NCI-H146 (cell line): ENCODE measurements at regions not wholly inside any gene's neighbourhood (a gene's known extent, or its start where the extent isn't known, plus 50 kb on each side); places are given as distances from the start of the nearest gene placed in this dataset.
"Not testable (repeated sequence)": the region's sequence is repeated elsewhere in the genome, so short reads cannot be mapped to it uniquely, and the experiment has no call there.

Experiments
- DNase-seq: peaks from one replicate; lab custom pipeline; 2025; lab: John Stamatoyannopoulos, UW

GRCh38 chr20:24418731-24419130, 50.7 kb upstream of the SYNDIG1 start:
- DNase-seq: no peak

DNA sequence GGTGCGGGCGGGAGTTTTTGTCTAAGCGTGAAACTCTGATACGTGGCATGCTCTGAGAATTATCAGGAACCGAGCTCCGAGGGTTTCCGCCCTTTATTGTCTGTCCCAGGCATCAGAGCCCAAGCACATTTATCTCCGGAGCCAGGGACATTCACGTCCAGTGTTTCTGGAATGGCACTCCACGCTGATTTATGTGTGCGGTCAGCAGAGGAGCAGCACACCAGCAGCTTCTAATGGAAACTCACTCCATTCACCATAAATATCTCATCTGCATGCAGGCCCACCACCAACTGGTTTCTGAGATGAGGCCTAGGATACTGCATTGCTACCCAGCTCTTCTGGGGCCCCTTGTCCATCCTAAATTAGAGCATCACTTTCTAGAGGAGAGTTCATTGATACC, 51.9 kb upstream of the SYNDIG1 start:
- DNase-seq: no peak

DNA sequence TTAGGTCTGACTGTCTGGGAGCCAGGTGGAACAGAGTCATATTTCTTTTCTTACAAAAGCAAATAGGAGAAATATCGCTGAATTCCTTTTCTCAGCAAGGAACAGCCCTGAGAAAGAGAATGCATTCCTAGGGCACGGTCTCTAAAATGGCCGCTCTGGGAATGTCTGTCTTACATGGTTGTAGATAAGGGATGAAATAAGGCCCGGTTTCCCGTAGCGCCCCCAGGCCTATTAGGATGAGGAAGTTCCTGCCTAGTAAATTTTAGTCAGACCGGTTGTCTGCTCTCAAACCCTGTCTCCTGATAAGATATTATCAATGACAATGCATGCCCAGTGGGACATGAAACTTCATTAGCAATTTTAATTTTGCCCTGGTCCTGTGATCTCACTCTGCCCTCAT, 54.0 kb upstream of the SYNDIG1 start:
- DNase-seq: not testable (repeated sequence)

- DNase-seq: no peak
Measured at GRCh38 chr20:24411834-24412216, 57.6 kb upstream of the SYNDIG1 start.

- no peak for DNase-seq
Measured at GRCh38 chr20:24411003-24411833, 58.2 kb upstream of the SYNDIG1 start.

GRCh38 chr20:24407151-24407550, 62.3 kb upstream of the SYNDIG1 start:
- no peak for DNase-seq

- DNase-seq: no peak
Measured at GRCh38 chr20:24406750-24407149, 62.7 kb upstream of the SYNDIG1 start.

DNA sequence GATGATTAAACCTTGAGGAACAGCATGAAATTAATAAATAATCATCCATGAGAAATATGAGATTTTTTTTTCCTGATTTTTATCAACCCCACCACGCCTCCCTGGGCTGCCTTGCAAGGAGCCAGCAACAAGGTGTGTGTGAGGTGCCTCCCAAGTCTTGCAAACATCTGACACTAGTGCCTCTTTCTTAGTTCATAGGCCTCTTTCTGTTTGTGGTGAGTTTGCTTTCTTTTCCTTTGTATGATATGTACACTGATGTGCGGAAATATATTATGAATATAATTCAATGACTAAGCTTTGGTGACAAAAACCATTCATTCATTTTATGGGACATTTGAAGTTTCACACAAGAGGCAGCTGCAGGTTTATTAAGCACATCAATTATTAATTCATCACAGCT, 63.2 kb upstream of the SYNDIG1 start:
- DNase-seq: no peak

GRCh38 chr20:24405810-24406209, 63.6 kb upstream of the SYNDIG1 start:
- DNase-seq: no peak

DNA sequence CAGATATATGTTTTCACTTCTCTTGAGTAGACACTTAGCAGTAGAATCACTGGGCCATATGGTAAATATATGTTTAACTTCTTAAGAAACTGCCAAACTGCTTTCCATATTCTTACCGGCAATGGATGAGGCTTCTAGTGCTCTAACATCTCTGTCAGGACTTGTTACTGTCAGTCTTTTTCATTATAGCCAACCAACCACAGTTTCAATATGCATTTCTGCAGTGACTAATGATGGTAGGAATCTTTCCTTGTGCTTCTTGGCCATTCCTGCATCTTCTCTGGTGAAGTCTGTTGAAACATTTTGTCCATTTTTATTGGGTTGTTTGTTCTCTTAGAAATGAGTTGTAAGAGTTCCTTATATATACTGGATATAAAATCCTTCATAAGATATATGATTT, 66.0 kb upstream of the SYNDIG1 start:
- DNase-seq: no peak

DNA sequence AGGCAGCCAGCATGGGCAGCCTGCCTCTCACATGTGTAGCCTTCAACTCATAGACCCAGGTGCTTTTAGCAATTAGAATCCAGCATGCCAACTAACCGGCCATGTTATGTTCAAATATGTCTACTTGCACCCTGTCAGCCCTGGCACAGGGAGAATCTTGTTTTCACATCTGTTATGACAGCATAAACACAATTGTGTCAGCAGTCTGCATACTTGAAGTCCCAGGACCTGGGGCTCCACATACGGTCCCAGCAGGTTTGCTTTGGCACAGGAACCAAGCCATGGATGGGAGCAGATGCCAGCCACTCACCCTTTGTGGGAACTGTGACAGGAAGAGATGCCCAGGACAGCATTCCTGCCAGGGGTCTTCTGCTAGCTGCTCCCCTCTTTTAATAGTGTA, 67.2 kb upstream of the SYNDIG1 start:
- DNase-seq: no peak

- no peak for DNase-seq
Measured at GRCh38 chr20:24395151-24395550, 74.3 kb upstream of the SYNDIG1 start.

- no peak for DNase-seq
Measured at GRCh38 chr20:24393903-24394302, 75.5 kb upstream of the SYNDIG1 start.

- DNase-seq: no peak
Measured at GRCh38 chr20:24392612-24393011, 76.8 kb upstream of the SYNDIG1 start.

- DNase-seq: no peak
Measured at GRCh38 chr20:24389686-24390085, 79.7 kb upstream of the SYNDIG1 start.

- DNase-seq: no peak
Measured at GRCh38 chr20:24388828-24389380, 80.5 kb upstream of the SYNDIG1 start.

DNA sequence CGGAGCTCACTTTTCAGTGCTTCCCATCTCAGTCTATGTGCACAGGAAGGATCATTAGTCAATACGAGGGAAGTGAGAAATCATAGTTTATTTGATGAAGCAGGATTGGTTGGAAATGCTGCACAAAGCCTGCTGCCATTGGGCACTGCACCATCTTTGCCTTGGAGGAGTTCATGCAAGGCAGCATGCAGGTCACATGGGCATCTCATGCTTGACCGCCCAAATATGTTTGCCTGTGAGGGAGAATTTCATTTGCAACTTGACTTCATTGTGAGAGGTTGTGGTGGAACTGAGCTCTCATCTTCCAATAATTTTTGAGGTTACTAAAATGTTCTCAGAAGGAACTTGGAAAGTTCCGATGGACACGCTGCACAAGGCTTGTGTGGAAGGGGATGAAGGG, 83.9 kb upstream of the SYNDIG1 start:
- no peak for DNase-seq

GRCh38 chr20:24384865-24385264, 84.6 kb upstream of the SYNDIG1 start:
- DNase-seq: no peak

DNA sequence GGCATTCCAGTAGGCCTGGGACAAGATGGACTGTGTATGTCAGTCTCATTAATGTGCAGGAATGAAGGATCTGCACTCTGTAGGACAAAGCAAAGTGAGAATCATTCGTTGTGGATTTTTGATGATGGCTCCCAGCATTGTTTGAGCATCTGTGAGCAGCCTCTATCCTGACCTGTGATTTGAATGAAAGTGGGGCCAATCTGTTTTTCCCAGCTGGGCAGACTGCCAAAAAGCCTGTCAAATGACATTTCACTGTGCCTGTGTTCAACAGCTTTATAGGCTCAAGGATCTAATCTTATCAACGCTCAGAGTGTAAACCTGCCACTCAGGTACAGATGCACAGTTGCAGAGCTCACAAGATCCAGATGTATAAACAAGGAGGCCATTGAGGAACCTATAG, 86.7 kb upstream of the SYNDIG1 start:
- DNase-seq: no peak

DNA sequence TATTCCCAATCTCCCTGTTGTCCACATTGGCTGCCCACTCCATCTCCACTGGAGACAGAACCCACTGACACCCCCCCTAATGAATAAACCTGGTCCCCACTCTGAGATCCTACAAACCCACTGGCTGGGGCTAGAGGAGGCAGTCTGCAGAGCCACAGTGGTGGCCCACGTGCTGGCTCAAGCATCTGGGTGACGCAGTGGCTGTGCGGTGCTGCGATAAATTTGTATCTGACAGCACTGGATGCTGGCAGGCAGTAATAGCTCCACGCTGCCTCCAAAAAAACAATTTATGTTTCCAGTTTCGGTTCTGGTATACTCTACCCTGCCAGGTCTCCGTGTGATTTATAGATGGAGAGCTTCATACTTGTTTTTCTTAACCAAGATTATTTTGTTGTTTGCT, 87.1 kb upstream of the SYNDIG1 start:
- DNase-seq: no peak

DNA sequence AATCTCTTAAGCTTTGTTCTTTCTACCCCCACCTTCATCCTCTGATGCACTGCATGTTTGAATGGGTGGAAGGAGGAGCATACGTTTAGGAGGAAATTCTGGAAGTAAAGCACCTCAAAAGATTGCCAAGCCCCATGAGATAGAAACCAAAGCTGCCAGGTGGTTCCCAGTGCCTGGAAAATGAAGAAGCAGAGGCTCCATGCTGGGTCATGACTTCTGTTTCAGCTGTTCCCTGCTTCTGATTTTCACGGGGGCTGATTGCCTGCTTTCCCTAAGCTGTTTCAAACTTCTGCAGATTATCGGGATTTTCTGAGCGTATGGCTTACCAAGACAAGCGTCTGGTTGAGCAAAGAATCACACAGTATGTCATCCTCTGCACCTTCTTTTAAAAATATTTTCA, 87.5 kb upstream of the SYNDIG1 start:
- no peak for DNase-seq

- no peak for DNase-seq
Measured at GRCh38 chr20:24379484-24379927, 89.9 kb upstream of the SYNDIG1 start.

- no peak for DNase-seq
Measured at GRCh38 chr20:24378661-24379483, 90.6 kb upstream of the SYNDIG1 start.
